ENCODE measurements at regions not wholly inside any gene's neighbourhood (a gene's known extent, or its start where the extent isn't known, plus 50 kb on each side); places are given as distances from the start of the nearest gene placed in this dataset.

- no peak for TF ChIP-seq CTCF (IDR thresholded peaks at IDR 0.05; ENCODE audit: insufficient read depth, low read depth, low read length)
- no peak for TF ChIP-seq EZH2 (IDR thresholded peaks at IDR 0.05; ENCODE audit: insufficient read depth, low read length)
Measured at GRCh38 chr13:40026174-40026585, 370.7 kb downstream of the COG6 start.

All from astrocyte (in vitro differentiated cells and primary cell).